Sigmoid colon (tissue), 6 donors: ENCODE measurements at regions not wholly inside any gene's neighbourhood (a gene's known extent, or its start where the extent isn't known, plus 50 kb on each side); places are given as distances from the start of the nearest gene placed in this dataset.

Experiments
- DNase-seq: peaks from one replicate; pipeline ENCODE4 v3.0.0-alpha.2; 2019
- H3K27ac ChIP-seq, 4 donors: fragments of 200-600 bp; sonication (generic); one replicate each; pipeline ENCODE4 v1.5.1; 2016 to 2019; ENCODE audit warnings: mild to moderate bottlenecking in 1 of 4
- H3K27me3 ChIP-seq, 3 donors: fragments of 200-600 bp; sonication (generic); one replicate each; pipeline ENCODE4 v1.5.1; 2019; ENCODE audit warnings: mild to moderate bottlenecking in 1 of 3
- H3K36me3 ChIP-seq, 4 donors: fragments of 200-600 bp; sonication (generic); one replicate each; pipeline ENCODE4 v1.5.1; 2016 to 2019
- H3K4me1 ChIP-seq, 4 donors: fragments of 200-600 bp; sonication (generic); one replicate each; pipeline ENCODE4 v1.5.1; 2017 to 2019
- H3K4me3 ChIP-seq, 4 donors: fragments of 200-600 bp; sonication (generic); one replicate each; pipeline ENCODE4 v1.5.1; 2017 to 2019; ENCODE audit warnings: mild to moderate bottlenecking in 2 of 4, moderate library complexity in 1 of 4
- H3K9me3 ChIP-seq, 4 donors: fragments of 200-600 bp in 3 of 4; sonication (generic) in 3 of 4; one replicate each; pipeline versions ENCODE4 v1.5.1 to v1.6.1; 2013 to 2019
- EP300 ChIP-seq, 4 donors: sonication (generic); formaldehyde crosslinking; IDR thresholded peaks; one replicate each; pipeline ENCODE4 v1.6.1; 2017; ENCODE audit warnings: antibody characterized with exemption in 4 of 4
- POLR2A ChIP-seq, 2 donors: fragments of 450-650 bp; IDR thresholded peaks; one replicate each; pipeline ENCODE4 v1.6.1; 2016; ENCODE audit warnings: antibody characterized with exemption in 2 of 2, mild to moderate bottlenecking in 2 of 2, moderate library complexity in 2 of 2
- POLR2AphosphoS5 ChIP-seq, 4 donors: sonication (generic); formaldehyde crosslinking; IDR thresholded peaks; one replicate each; pipeline ENCODE4 v1.6.1; 2017; ENCODE audit warnings: antibody characterized with exemption in 4 of 4
- WGBS, 2 donors: extraction: QIAGEN DNeasy Blood & Tissue Kit; methylation state at CpG; one replicate each; pipeline ENCODE4 v1.1.7; 2013; 5-methylcytosine and 5-hydroxymethylcytosine counted together
- intact Hi-C: fragments of 100-400 bp; cut with DNase I; formaldehyde crosslinking; loops from one replicate; pipeline ENCODE4 v1.15.1; 2023
- TF ChIP-seq, protein P1 (sequence below), 4 experiments: fragments of 450-650 bp in 3 of 4; fragments of 200-600 bp in 1 of 4; IDR thresholded peaks; one replicate each; pipeline ENCODE4 v1.5.1; 2016 to 2019; ENCODE audit warnings: antibody characterized with exemption in 4 of 4, mild to moderate bottlenecking in 3 of 4, moderate library complexity in 2 of 4
- donor health status: healthy with polysubstance abuse.
- donor health status: healthy.

GRCh38 chr12:4176168-4176567 is 97.4 kb upstream of the CCND2 start:
- Histone ChIP-seq H3K27me3 (peaks cover 0 to under 1% (median 0%) of the 10 kb centered on the region in 3 donors), H3K27ac (no peak overlapping the region), H3K36me3 (no peaks in the 10 kb centered on the region), H3K9me3 (no peaks in the 10 kb centered on the region), H3K4me1 (no peaks in the 10 kb centered on the region), H3K4me3 (no peak overlapping the region)
- intact Hi-C loops = no loop called here
- TF ChIP-seq POLR2A (IDR thresholded peaks at IDR 0.05) (no peak), POLR2AphosphoS5 (IDR thresholded peaks at IDR 0.05) (no peak), EP300 (IDR thresholded peaks at IDR 0.05) (no peak)
- TF ChIP-seq, protein P1, sequence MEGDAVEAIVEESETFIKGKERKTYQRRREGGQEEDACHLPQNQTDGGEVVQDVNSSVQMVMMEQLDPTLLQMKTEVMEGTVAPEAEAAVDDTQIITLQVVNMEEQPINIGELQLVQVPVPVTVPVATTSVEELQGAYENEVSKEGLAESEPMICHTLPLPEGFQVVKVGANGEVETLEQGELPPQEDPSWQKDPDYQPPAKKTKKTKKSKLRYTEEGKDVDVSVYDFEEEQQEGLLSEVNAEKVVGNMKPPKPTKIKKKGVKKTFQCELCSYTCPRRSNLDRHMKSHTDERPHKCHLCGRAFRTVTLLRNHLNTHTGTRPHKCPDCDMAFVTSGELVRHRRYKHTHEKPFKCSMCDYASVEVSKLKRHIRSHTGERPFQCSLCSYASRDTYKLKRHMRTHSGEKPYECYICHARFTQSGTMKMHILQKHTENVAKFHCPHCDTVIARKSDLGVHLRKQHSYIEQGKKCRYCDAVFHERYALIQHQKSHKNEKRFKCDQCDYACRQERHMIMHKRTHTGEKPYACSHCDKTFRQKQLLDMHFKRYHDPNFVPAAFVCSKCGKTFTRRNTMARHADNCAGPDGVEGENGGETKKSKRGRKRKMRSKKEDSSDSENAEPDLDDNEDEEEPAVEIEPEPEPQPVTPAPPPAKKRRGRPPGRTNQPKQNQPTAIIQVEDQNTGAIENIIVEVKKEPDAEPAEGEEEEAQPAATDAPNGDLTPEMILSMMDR (IDR thresholded peaks at IDR 0.05) = no peak
- no peak for DNase-seq

- TF ChIP-seq, protein P1 (IDR thresholded peaks at IDR 0.05) = no peak
- no peak for TF ChIP-seq POLR2A (IDR thresholded peaks at IDR 0.05)
- no peak for TF ChIP-seq POLR2AphosphoS5 (IDR thresholded peaks at IDR 0.05)
- no peak for TF ChIP-seq EP300 (IDR thresholded peaks at IDR 0.05)
- no peaks in the 10 kb centered on the region for H3K36me3 ChIP-seq
- no peak overlapping the region for H3K4me3 ChIP-seq
- H3K4me1 ChIP-seq = no peaks in the 10 kb centered on the region
- intact Hi-C loops = no loop called here
- H3K27ac ChIP-seq = no peak overlapping the region
- no peaks in the 10 kb centered on the region for H3K9me3 ChIP-seq
- 89 to 92% methylated on average over 3 of the region's 3 CpGs for WGBS, 2 donors
- no peak for DNase-seq
- peaks cover 0 to 6% (median 0%) of the 10 kb centered on the region in 3 donors for H3K27me3 ChIP-seq
Measured at GRCh38 chr12:4174417-4174816, 99.1 kb upstream of the CCND2 start.

- H3K27ac ChIP-seq = no peak overlapping the region
- H3K4me3 ChIP-seq = no peak overlapping the region
- H3K36me3 ChIP-seq = no peaks in the 10 kb centered on the region
- H3K4me1 ChIP-seq = no peaks in the 10 kb centered on the region
- peaks cover 0 to 6% (median 0%) of the 10 kb centered on the region in 3 donors for H3K27me3 ChIP-seq
- intact Hi-C loops = no loop called here
- TF ChIP-seq EP300 (IDR thresholded peaks at IDR 0.05) = no peak
- no peaks in the 10 kb centered on the region for H3K9me3 ChIP-seq
- no peak for DNase-seq
- WGBS, 2 donors = 72 to 79% methylated on average over 4 of the region's 4 CpGs
Measured at GRCh38 chr12:4172999-4173398, 100.6 kb upstream of the CCND2 start.

DNA sequence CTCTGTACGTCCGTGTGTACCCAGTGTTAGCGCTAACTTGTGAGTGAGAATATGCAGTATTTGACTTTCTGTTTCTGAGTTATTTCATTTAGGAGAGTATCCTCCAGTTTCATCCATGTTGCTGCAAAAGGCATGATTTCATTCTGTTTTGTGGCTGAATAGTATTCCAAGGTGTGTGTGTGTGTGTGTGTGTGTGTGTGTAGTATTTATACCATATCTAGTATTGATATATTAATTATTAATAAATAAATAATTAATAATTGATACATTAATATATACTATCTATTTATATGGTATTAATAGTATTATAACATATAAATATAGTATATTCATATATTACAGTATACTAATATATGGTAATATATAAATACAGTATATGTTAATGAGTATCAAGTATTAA is 101.8 kb upstream of the CCND2 start:
- Histone ChIP-seq H3K4me1 (no peaks in the 10 kb centered on the region), H3K4me3 (no peak overlapping the region), H3K27ac (no peak overlapping the region), H3K36me3 (no peaks in the 10 kb centered on the region), H3K9me3 (no peaks in the 10 kb centered on the region), H3K27me3 (peaks cover 0 to 6% (median 0%) of the 10 kb centered on the region in 3 donors)
- intact Hi-C loops = no loop called here
- no peak for TF ChIP-seq POLR2AphosphoS5 (IDR thresholded peaks at IDR 0.05)
- TF ChIP-seq POLR2A (IDR thresholded peaks at IDR 0.05) = no peak
- no peak for TF ChIP-seq EP300 (IDR thresholded peaks at IDR 0.05)
- TF ChIP-seq, protein P1 (IDR thresholded peaks at IDR 0.05) = no peak
- whole genome bisulfite sequencing, 2 donors = 81 to 90% methylated on average over 3 of the region's 3 CpGs
- no peak for DNase-seq

GRCh38 chr12:4169959-4170358 is 103.6 kb upstream of the CCND2 start:
- no peak for DNase-seq
- TF ChIP-seq, protein P1 (IDR thresholded peaks at IDR 0.05) = no peak
- TF ChIP-seq EP300 (IDR thresholded peaks at IDR 0.05) (no peak), POLR2AphosphoS5 (IDR thresholded peaks at IDR 0.05) (no peak)
- H3K4me3 ChIP-seq = no peak overlapping the region
- H3K9me3 ChIP-seq = no peaks in the 10 kb centered on the region
- 80 to 89% methylated on average over 4 of the region's 4 CpGs for whole genome bisulfite sequencing, 2 donors
- intact Hi-C loops = loop anchor here (5.0 kb wide), 1 partner anchor 97 kb away; no protein-coding TSS in a partner anchor
- peaks cover 0 to 6% (median 0%) of the 10 kb centered on the region in 3 donors for H3K27me3 ChIP-seq
- H3K27ac ChIP-seq = no peak overlapping the region
- H3K36me3 ChIP-seq = no peaks in the 10 kb centered on the region
- peaks cover 0 to 5% (median 5%) of the 10 kb centered on the region in 4 donors for H3K4me1 ChIP-seq
